Adipose tissue (tissue), 3 donors: ENCODE measurements at regions not wholly inside any gene's neighbourhood (a gene's known extent, or its start where the extent isn't known, plus 50 kb on each side); places are given as distances from the start of the nearest gene placed in this dataset.
"Not testable (repeated sequence)": the region's sequence is repeated elsewhere in the genome, so short reads cannot be mapped to it uniquely, and the experiment has no call there.

Source experiments
- H3K27ac ChIP-seq: one replicate; pipeline ENCODE4 v1.5.1; 2013; ENCODE audit warnings: low read depth, low read length
- WGBS, 3 donors: extraction: QIAGEN DNeasy Blood & Tissue Kit; methylation state at CpG; one replicate each; pipeline ENCODE4 v1.1.7; 2013; 5-methylcytosine and 5-hydroxymethylcytosine counted together
- donor health status: healthy with polysubstance abuse.
- donor health status: Bipolar disorder and iron deficiency.
- donor health status: healthy.

- H3K27ac ChIP-seq = no peak overlapping the region
- 76 to 83% (median 82%) methylated on average over 11 of the region's 11 CpGs for WGBS, 3 donors
Measured at GRCh38 chr7:64916-65341, 127.4 kb upstream of the FAM20C start.

DNA sequence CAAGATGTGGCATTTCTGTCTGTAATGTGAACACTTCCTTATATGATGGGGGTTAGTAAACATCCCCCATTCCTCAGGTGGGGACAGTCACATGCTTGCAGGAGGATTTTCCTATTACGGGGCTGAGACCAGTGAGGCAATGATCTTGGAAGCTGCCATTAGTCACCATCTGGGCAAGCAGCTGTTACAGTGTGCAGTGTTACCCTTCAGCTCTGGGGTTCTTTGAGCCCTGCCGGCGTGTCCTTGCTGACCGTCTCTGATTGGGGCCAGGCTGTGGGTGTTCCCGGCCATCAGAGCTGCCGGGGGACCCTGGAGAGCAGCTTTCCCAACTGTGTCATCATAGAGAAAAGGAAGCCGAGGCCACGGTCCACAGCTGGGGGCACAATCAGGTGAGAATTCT lies 126.8 kb upstream of the FAM20C start:
- WGBS, 3 donors = 56 to 77% (median 65%) methylated on average over 8 of the region's 8 CpGs
- H3K27ac ChIP-seq = no peak overlapping the region

GRCh38 chr7:66296-66695 lies 126.1 kb upstream of the FAM20C start:
- WGBS, 3 donors = 85 to 93% (median 92%) methylated on average over 12 of the region's 12 CpGs

GRCh38 chr7:66741-67140 lies 125.6 kb upstream of the FAM20C start:
- no peak overlapping the region for H3K27ac ChIP-seq
- WGBS, 3 donors = 92 to 94% (median 92%) methylated on average over 12 of the region's 12 CpGs

More at GRCh38 chr7:66296-66695, 126.1 kb upstream of the FAM20C start:
- no peak overlapping the region for H3K27ac ChIP-seq

DNA sequence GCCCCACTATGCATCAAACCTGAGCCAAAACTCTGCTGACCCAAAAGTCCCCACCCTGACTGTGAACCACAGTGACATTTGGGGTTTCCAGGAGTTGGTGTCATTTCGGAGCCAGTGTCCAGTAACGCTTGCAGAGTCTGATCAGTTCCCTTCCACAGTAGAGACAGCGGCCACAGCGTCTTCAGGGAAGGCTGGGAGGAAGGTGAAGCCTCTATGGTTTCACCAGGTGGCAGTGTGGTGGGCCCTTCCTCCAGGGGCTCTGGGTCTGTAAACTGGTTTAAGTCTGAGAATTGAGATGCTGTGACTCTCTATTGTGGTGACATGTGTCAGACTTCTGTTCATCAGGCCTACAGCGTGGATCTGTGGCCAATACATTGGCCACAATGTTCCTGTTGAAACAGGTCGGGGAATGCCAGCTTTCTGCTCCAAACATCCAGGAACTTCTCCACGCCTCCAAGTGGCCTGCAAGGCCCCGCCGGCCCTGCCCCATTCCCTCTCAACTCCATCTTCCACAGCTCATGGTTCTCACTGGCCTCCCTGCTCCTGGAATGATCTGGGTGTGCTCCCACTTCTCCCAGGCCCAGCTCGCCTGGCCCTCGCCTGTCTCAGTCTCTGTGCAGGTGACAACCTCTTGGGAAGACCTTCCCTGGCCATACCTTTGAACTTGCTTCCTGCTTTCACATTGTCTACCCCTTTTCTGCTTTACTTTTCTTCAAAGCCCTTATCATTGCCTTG lies 124.5 kb upstream of the FAM20C start:
- no peak overlapping the region for H3K27ac ChIP-seq
- 92 to 96% (median 93%) methylated on average over 11 of the region's 11 CpGs for WGBS, 3 donors

- 74 to 86% (median 83%) methylated on average over 17 of the region's 17 CpGs for WGBS, 3 donors
- no peak overlapping the region for H3K27ac ChIP-seq
Measured at GRCh38 chr7:68629-69028, 123.7 kb upstream of the FAM20C start.

DNA sequence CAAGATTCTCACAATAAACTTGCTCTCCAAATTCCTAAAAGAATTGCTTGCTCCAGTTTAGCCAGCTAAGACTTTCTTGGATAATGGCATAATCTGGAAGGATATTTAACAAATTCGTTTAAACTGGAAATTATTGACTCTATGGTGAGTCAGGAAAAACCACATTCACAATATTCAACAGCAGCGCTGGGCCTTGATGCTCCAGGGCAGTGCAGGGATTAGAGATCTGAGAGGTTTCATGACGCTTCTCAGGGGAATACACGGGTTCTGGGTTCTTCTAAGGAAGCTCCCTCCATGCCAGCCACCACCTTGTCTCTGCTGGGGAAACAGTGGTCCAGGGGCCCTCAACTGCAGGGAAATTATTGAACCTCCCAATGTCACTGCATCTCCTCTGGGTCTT lies 123.3 kb upstream of the FAM20C start:
- not testable (repeated sequence) for H3K27ac ChIP-seq
- WGBS, 3 donors = no CpG with 5 or more reads among the region's 4 CpGs

GRCh38 chr7:69499-70123 lies 122.8 kb upstream of the FAM20C start:
- WGBS, 3 donors = 35 to 71% (median 69%) methylated on average over 7 to 10 of the region's 11 CpGs
- not testable (repeated sequence) for H3K27ac ChIP-seq

- not testable (repeated sequence) for H3K27ac ChIP-seq
- 57 to 89% (median 81%) methylated on average over 3 of the region's 4 CpGs for WGBS, 3 donors
Measured at GRCh38 chr7:70207-70606, 122.2 kb upstream of the FAM20C start.

DNA sequence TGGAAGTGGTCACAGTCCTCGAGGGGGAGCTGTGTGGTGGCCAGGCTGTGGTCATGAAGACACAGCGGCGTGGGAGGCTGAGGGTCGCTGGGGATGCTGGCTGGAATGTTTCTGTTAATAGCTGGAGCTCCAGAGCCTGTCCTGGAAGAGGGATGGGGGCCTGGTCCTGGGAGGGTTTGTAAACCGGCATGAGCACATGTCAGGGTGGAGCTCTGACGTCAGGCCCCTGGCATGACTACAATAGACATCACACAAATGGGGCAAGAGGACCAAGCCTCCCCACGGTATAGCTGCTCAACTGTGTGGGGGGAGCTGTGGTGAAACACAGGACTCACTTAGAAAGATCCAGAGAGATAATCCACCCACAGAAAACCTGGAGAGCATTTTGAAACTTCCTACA lies 121.4 kb upstream of the FAM20C start:
- H3K27ac ChIP-seq = not testable (repeated sequence)

GRCh38 chr7:72266-73057 lies 119.9 kb upstream of the FAM20C start:
- 59 to 92% (median 88%) methylated on average over 9 to 17 of the region's 17 CpGs for WGBS, 3 donors
- H3K27ac ChIP-seq = not testable (repeated sequence)

More for the DNA sequence above, 121.4 kb upstream of the FAM20C start:
- 29 to 53% (median 53%) methylated on average over 4 to 7 of the region's 7 CpGs for WGBS, 3 donors

DNA sequence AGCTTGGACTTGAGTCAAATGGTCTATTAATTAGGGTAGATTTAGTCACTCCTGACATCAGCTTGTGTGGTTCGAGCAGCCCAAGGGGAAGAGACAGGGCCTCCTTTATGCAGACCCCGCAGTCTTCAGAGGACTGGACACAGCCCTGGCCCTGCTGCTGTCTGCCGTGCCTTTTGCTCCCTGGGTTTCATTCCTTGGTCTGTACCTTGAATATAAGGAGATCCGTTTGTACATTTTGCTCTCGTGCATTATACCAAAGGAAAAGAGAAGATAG lies 119.4 kb upstream of the FAM20C start:
- not testable (repeated sequence) for H3K27ac ChIP-seq
- WGBS, 3 donors = 80 to 100% (median 82%) methylated on average over 1 of the region's 5 CpGs

DNA sequence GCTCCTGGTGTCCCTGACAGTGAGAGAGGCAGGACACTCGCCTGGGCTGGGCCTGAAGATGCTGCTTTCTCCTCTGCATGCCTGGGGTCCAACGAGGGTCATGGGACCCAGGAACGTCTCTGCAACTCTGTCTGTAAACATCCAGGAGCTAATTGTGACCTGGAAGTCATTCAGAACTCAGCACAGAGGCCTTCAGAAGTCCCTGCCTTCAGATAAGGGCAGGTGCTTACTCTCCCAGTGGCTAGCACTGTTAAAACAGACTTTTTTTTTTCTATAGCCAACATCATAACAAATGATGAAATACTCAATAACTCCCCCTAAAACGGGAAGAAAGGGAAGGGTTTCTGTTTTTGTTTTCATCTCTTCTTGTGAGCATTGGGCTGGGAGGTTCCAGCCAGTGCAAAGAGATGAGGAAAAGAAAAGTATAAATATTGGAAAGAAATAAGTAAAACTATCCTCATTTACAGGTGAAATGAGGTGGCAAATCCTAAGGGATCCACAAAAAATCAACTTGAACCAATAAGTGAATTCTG lies 118.3 kb upstream of the FAM20C start:
- not testable (repeated sequence) for H3K27ac ChIP-seq
- WGBS, 3 donors = 28 to 61% (median 58%) methylated on average over 4 of the region's 4 CpGs

- not testable (repeated sequence) for H3K27ac ChIP-seq
- WGBS, 3 donors = 74 to 83% (median 82%) methylated on average over 13 of the region's 13 CpGs
Measured at GRCh38 chr7:75511-75910, 116.9 kb upstream of the FAM20C start.

GRCh38 chr7:76202-76601 lies 116.2 kb upstream of the FAM20C start:
- 56 to 61% methylated on average over 4 to 8 of the region's 11 CpGs; no CpG with 5 or more reads in 1 of the 3 donors for WGBS, 3 donors
- H3K27ac ChIP-seq = not testable (repeated sequence)

DNA sequence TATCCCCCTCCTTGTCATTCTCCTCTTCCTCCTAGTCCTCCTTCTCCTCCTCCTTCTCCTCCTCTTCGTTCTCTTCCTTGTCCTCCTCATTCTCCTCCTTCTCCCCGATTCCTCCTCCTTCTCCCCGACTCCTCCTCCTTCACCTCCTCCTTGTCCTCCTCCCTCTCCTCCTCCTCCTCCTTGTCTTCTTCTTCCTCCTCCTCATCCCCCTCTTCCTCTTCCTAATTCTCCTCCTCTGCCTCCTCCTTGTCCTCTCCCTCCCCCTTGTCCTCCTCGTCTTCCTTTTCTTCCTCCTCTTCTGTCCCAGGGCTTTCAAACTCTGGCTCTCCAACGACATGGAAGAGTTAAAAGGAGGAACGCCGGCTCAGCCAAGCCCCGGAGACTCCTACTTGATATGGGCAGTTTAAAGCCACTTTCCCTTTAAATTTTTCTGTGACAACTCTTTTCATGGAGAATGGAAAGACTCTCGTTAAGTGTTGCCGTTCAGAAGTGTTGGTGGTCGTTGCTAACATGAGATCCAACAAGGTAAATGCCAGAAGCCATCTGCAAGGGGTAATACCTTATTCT lies 115.5 kb upstream of the FAM20C start:
- 30 to 52% (median 34%) methylated on average over 6 to 10 of the region's 11 CpGs for WGBS, 3 donors
- not testable (repeated sequence) for H3K27ac ChIP-seq

GRCh38 chr7:78862-79261 lies 113.5 kb upstream of the FAM20C start:
- not testable (repeated sequence) for H3K27ac ChIP-seq
- WGBS, 3 donors = 94 to 95% (median 94%) methylated on average over 5 to 6 of the region's 7 CpGs

DNA sequence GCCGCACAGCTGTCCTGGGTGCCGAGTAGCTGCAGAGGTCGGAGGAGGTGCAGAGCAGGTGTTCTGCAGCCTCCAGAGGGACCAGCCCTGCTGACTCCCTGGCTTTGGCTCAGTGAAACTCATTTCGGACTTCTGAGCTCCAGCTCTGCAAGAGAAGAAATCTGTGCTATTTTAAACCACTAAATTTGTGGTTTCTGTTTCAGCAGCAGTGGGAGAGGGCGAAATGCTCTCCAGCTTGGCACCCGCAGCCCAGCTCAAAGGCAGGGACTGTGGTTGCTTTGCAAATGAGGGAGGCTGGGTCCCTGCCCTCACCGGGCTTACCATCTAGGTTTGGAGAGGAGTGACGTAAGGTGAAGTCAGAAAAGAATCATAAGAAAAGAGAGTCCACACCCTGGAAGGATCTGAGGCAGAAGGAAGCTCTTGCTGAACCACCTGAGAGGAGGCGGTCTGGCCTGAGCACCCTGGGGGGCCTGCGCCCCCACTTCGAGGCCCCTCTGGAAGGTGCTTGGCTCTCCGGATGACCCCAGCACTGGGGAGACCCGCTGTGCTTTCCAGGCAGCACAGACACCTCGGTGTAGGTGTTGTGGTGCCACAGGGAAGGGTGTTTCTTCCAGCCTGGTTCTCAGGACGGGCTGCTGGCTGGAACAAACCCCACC lies 112.8 kb upstream of the FAM20C start:
- H3K27ac ChIP-seq = not testable (repeated sequence)
- WGBS, 3 donors = 79 to 90% (median 87%) methylated on average over 9 to 13 of the region's 15 CpGs
